ENCODE measurements at regions not wholly inside any gene's neighbourhood (a gene's known extent, or its start where the extent isn't known, plus 50 kb on each side); places are given as distances from the start of the nearest gene placed in this dataset.

- no peaks in the 10 kb centered on the region for H3F3A ChIP-seq (ENCODE audit: low read depth)
- Mint-ChIP-seq H3K36me3 (no peaks in the 10 kb centered on the region), H3K9me3 (peaks cover 4% of the 10 kb centered on the region), H3K4me1 (peaks cover 11% of the 10 kb centered on the region), H3K27me3 (ENCODE audit: insufficient read depth, low read depth) (no peaks in the 10 kb centered on the region), H3K4me3 (no peak overlapping the region), H3K27ac (no peak overlapping the region)
- H3K4me3 ChIP-seq, result no peak overlapping the region
- DNase-seq (ENCODE audit: low spot score), result no peak
- no peaks in the 10 kb centered on the region for H3K9me3 ChIP-seq (ENCODE audit: low read depth)
- H4K20me1 ChIP-seq (ENCODE audit: low read depth), result no peaks in the 10 kb centered on the region
- H3K27me3 ChIP-seq, result no peaks in the 10 kb centered on the region
- no peak for TF ChIP-seq EZH2phosphoT487 (IDR thresholded peaks at IDR 0.05)
- TF ChIP-seq CTCF (IDR thresholded peaks at IDR 0.05), result no peak
- TF ChIP-seq EZH2 (IDR thresholded peaks at IDR 0.05), result no peak
- H3K9ac ChIP-seq, result no peak overlapping the region
- no peak overlapping the region for H3K4me2 ChIP-seq
- no peak overlapping the region for H3K27ac ChIP-seq
- no peaks in the 10 kb centered on the region for H3K36me3 ChIP-seq
- peaks cover 2% of the 10 kb centered on the region for H3K4me1 ChIP-seq
- H3K79me2 ChIP-seq (ENCODE audit: low read depth), result no peaks in the 10 kb centered on the region
- no peak overlapping the region for H2AFZ ChIP-seq (replicated peaks)
Measured at GRCh38 chr7:52961084-52961483, 74.3 kb upstream of the POM121L12 start.

GRCh38 chr7:52959878-52960660, 75.4 kb upstream of the POM121L12 start:
- H3K27ac ChIP-seq, result no peak overlapping the region
- Mint-ChIP-seq H3K27me3 (ENCODE audit: insufficient read depth, low read depth) (no peaks in the 10 kb centered on the region), H3K27ac (no peak overlapping the region), H3K9me3 (peaks cover 4% of the 10 kb centered on the region), H3K36me3 (no peaks in the 10 kb centered on the region), H3K4me1 (peaks cover 11% of the 10 kb centered on the region), H3K4me3 (no peak overlapping the region)
- H3K79me2 ChIP-seq (ENCODE audit: low read depth), result no peaks in the 10 kb centered on the region
- no peak for DNase-seq (ENCODE audit: low spot score)
- peaks cover 3% of the 10 kb centered on the region for H3K4me1 ChIP-seq
- no peaks in the 10 kb centered on the region for H3K36me3 ChIP-seq
- no peak overlapping the region for H3K4me2 ChIP-seq
- no peaks in the 10 kb centered on the region for H3K9me3 ChIP-seq (ENCODE audit: low read depth)
- no peaks in the 10 kb centered on the region for H3K27me3 ChIP-seq
- TF ChIP-seq EZH2 (IDR thresholded peaks at IDR 0.05) (no peak), CTCF (IDR thresholded peaks at IDR 0.05) (no peak), EZH2phosphoT487 (IDR thresholded peaks at IDR 0.05) (no peak)
- H3K9ac ChIP-seq, result no peak overlapping the region
- H3F3A ChIP-seq (ENCODE audit: low read depth), result no peaks in the 10 kb centered on the region
- H2AFZ ChIP-seq (replicated peaks), result no peak overlapping the region
- no peak overlapping the region for H3K4me3 ChIP-seq
- H4K20me1 ChIP-seq (ENCODE audit: low read depth), result no peaks in the 10 kb centered on the region

GRCh38 chr7:52959336-52959735, 76.1 kb upstream of the POM121L12 start:
- Histone ChIP-seq H3K4me3 (no peak overlapping the region), H4K20me1 (ENCODE audit: low read depth) (no peaks in the 10 kb centered on the region), H3K36me3 (no peaks in the 10 kb centered on the region), H3K79me2 (ENCODE audit: low read depth) (no peaks in the 10 kb centered on the region), H3F3A (ENCODE audit: low read depth) (no peaks in the 10 kb centered on the region), H3K9me3 (ENCODE audit: low read depth) (no peaks in the 10 kb centered on the region), H3K4me2 (no peak overlapping the region), H3K9ac (no peak overlapping the region), H2AFZ (replicated peaks) (no peak overlapping the region), H3K27ac (no peak overlapping the region), H3K4me1 (peaks cover 3% of the 10 kb centered on the region), H3K27me3 (no peaks in the 10 kb centered on the region)
- Mint-ChIP-seq H3K27me3 (ENCODE audit: insufficient read depth, low read depth) (no peaks in the 10 kb centered on the region), H3K36me3 (no peaks in the 10 kb centered on the region), H3K27ac (no peak overlapping the region), H3K4me3 (no peak overlapping the region), H3K4me1 (peaks cover 11% of the 10 kb centered on the region), H3K9me3 (peaks cover 2% of the 10 kb centered on the region)
- TF ChIP-seq CTCF (IDR thresholded peaks at IDR 0.05), result no peak
- no peak for TF ChIP-seq EZH2 (IDR thresholded peaks at IDR 0.05)
- TF ChIP-seq EZH2phosphoT487 (IDR thresholded peaks at IDR 0.05), result no peak
- no peak for DNase-seq (ENCODE audit: low spot score)

Measured in neural progenitor cell (in vitro differentiated cells).